ENCODE measurements at regions not wholly inside any gene's neighbourhood (a gene's known extent, or its start where the extent isn't known, plus 50 kb on each side); places are given as distances from the start of the nearest gene placed in this dataset.
"Not testable (repeated sequence)": the region's sequence is repeated elsewhere in the genome, so short reads cannot be mapped to it uniquely, and the experiment has no call there.

DNA sequence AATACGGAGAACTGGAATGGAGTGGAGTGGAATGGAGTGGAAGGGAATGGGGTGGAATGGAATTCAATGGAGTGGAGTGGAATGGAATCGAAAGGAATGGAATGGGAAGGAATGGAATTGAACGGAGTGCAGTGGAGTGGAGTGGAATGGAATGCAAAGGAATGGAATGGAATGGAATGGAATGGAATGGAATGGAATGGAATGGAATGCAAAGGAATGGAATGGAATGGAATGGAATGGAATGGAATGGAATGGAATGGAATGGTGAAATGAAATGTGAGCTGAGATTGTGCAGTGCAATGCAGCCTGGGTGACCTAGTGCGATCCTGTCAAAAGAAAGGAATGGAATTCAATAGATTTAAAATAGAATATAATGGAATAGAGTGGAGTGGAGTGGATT, 357.3 kb upstream of the WSB1 start:
- DNase-seq (ENCODE audit: low read depth) = not testable (repeated sequence)

DNA sequence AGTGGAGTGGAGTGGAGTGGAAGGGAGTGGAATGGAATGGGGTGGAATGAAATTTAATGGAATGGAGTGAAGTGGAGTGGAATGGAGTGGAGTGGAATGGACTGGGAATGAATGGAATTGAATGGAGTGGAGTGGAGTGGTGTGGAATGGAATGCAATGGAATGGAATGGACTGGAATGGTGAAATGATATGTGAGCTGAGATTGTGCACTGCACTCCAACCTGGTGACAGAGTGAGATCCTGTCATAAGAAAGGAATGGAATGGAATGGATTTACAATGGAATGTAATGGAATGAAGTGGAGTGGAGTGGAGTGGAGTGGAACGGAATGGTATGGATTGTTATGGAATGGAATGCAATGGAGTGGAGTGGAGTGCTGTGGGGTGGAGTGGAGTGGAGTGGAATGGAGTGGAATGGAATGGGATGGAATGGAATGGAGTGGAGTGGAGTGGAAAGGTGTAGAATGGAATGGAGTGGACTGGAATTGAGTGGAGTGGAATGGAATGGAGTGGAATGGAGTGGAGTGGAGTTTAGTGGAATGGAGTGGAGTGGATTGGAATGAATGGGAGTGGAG, 356.1 kb upstream of the WSB1 start:
- DNase-seq (ENCODE audit: low read depth) = not testable (repeated sequence)

DNA sequence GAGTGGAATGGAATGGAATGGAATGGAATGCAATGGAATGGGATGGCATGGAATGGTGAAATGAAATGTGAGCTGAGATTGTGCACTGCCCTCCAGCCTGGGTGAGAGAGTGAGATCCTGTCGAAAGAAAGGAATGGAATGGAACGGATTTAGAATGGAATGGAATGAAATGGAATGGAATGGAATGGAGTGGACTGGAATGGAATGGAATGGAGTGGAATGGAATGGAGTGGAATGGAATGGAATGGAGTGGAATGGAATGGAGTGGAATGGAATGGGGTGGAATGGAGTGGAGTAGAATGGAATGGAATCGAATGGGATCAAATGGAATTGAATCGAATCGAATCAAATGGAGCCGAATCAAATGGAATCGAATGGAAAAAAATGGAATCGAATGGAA, 354.2 kb upstream of the WSB1 start:
- DNase-seq (ENCODE audit: low read depth) = not testable (repeated sequence)

DNA sequence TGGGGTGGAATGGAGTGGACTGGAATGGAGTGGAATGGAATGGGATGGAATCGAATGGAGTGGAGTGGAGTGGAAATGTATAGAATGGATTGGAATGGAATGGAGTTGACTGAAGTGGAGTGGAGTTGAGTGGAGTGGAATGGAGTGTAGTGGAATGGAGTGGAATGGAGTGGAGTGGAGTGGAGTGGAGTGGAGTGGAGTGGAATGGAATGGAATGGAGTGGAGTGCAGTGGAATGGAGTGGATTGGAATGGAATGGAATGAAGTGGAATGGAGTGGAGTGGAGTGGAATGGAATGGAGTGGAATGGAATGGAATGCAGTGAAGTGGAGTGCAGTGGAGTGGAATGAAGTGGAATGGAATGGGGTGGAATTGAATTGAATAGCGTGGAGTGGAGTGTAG, 353.3 kb upstream of the WSB1 start:
- not testable (repeated sequence) for DNase-seq (ENCODE audit: low read depth)

DNA sequence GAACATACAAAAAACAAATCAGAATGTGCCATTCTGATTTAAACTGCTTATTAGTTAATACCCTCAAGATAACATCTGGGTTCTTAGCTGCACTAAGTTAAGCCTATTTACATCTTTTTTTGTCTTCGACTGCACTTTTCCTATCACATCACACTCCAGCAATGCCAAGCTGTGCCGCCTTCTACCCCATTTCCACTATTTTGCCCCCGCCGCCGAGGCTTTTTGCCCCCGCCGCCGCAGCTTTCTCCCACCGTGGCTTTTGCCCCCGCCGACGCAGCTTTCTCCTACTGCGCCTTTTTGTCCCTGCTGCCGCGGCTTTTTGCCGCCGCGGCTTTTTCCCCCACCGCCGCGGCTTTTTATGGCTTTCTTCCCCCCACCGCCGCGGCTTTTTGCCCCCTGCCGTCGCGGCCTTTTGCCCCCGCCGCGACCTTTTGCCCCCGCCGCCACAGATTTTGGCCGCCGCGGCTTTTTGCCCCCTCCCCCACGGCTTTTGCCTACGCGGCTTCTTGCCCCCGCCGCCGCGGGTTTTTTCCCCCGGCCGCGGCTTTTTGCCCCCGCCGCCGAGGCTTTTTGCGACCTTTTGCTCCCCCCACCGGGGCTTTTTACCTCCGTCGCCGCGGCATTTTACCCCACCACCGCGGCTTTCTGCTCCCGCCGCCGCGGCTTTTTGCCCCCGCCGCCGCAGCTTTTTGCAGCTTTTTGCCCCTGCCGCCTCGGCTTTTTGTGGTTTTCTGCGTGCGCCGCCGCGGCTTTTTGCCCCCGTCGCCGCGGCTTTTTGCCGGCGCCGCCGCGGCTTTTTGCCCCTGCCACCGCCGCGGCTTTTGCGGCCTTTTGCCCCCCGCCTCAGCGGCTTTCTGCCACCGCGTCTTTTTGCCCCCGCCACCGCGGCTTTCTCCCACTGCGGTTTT, 331.4 kb upstream of the WSB1 start:
- no peak for DNase-seq (ENCODE audit: low read depth)

DNA sequence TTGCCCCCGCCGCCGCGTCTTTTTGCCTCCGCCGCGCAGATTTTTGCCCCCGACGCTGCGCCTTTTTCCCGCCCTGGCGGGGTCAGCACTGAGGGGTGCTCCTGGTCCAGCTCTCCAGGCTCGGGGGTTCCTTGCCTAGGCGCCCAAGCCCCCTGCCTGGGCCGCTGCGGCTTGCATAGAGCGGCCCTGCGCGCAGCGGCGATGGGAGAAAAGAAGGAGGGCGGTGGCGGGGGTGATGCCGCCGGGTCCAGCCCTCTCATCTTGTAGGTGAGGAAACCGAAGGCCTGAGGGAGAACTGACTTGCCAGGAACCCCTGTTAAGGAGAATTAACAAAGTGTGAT, 330.8 kb upstream of the WSB1 start:
- DNase-seq (ENCODE audit: low read depth) = no peak

DNA sequence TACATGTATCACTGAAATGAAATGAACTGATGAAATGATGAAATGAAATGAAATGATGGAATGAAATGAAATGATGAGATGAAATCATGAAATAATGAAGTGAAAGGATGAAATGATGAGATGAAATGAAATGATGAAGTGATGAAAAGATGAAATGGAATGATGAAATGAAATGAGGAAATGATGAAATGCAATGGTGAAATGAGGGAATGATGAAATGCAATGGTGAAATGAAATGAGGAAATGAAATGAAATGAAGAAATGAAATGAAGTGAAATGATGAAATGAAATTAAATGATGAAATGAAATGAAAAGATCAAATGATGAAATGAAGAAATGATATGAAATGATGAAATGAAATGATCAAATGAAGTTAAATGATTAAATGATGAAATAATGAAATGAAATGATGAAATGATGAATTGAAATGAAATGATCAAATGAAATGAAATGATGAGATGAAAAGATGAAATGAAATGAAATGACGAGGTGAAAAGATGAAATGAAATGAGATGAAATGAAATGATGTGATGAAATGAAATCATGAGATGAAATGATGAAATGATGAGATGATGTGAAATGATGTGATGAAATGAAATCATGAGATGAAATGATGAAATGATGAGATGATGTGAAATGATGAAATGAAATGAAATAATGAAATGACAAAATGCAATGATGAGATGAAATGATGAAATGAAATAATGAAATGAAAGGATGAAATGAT, 327.9 kb upstream of the WSB1 start:
- not testable (repeated sequence) for DNase-seq (ENCODE audit: low read depth)

DNA sequence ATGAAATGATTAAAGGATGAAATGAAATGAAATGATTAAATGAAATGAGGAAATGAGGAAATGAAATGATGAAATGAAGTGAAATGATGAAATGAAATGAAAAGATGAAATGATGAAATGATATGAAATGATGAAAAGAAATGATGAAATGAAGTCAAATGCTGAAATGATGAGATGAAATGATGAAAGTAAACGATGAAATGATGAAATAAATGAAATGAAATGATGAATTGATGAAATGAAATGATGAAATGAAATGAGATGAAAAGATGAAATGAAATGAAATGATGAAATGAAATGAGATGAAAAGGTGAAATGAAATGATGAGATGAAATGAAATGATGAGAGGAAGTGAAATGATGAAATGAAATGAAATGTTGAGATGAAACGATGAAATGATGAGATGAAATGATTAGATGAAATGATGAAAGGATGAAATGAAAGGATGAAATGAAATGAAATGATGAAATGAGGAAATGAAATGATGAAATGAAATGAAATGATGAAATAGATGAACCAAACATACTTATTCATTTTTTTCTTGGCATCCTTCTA, 327.2 kb upstream of the WSB1 start:
- not testable (repeated sequence) for DNase-seq (ENCODE audit: low read depth)

DNA sequence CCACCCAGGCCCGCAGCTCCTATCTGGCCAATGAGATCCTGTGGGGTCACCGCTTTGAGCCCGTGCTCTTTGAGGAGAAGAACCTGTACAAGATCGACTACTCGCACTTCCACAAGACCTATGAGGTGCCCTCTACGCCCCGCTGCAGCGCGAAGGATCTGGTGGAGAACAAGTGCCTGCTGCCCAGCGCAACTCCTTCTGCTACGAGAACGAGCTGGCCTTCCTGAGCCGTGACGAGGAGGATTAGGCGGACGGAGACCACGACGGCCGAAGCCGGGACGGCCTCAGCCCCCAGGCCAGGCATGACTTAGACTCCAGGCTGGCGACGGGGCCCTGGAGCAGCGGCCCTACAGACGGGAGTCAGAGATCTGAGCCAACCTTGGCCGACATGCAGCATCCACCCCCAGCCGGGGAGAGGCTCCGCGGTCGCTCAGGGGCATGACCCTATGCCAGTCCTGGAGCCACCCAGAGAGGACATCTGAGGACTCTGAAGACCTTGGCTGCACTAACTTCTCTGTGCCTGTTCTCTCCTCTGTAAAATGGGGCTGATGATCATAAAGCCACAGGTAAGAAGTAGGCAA, 312.0 kb upstream of the WSB1 start:
- not testable (repeated sequence) for DNase-seq (ENCODE audit: low read depth)

DNA sequence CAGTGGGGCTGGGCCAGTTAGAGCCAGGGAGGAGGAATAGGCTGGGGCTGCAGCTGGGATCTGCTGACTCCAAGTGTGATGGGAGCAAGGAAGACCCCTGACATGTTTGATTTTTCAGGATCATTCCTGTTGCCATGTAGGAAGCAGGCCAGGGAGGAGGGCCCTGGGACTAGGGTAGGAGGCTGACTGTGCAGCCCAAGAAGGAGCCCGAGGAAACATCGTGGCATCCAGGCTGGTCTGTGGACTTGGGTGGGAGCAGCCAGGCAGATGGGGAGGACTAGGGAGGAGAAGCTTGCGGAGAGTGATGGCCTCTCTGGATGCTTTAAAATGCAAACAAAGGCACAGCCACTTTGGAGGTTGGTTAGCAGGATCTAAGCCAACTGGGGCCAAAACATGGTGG, 311.4 kb upstream of the WSB1 start:
- not testable (repeated sequence) for DNase-seq (ENCODE audit: low read depth)

DNA sequence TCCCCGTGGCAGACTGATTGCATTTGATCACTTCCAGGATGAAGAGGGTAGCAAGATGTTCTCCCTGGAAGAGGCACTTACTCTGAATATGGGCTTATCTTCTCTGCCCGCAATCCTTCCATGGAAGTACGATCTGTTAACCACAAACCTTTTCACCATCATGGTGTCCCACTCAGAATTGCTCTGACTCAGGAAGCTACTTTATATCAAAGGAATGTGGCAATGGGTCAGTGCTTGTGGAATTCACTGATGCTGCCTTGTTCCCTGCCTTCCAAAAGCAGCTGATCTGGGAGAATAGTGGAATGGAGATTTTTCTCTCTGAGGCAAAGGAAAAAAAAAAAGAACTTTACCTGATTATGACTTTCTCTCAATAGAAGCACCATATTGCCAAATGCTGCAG, 306.1 kb upstream of the WSB1 start:
- not testable (repeated sequence) for DNase-seq (ENCODE audit: low read depth)

DNA sequence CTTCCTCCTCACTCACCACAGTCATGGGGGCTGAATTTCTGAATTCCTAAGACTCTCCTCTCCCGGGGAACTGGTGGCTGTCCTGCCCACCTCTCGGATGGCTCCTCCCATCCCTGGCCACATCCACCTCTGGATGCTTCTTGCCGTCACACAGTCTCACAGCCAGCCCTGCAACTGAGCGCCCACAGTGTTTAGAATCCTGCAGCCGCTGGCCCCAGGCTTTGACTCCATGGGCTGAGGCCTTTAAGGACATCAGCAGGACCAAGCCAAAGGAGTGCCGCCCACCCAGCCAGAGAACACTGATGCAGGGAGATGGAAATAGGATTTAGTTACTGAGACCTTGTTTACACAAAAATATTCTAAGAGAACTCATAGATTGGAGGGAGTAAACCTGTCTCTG, 299.3 kb upstream of the WSB1 start:
- not testable (repeated sequence) for DNase-seq (ENCODE audit: low read depth)

DNA sequence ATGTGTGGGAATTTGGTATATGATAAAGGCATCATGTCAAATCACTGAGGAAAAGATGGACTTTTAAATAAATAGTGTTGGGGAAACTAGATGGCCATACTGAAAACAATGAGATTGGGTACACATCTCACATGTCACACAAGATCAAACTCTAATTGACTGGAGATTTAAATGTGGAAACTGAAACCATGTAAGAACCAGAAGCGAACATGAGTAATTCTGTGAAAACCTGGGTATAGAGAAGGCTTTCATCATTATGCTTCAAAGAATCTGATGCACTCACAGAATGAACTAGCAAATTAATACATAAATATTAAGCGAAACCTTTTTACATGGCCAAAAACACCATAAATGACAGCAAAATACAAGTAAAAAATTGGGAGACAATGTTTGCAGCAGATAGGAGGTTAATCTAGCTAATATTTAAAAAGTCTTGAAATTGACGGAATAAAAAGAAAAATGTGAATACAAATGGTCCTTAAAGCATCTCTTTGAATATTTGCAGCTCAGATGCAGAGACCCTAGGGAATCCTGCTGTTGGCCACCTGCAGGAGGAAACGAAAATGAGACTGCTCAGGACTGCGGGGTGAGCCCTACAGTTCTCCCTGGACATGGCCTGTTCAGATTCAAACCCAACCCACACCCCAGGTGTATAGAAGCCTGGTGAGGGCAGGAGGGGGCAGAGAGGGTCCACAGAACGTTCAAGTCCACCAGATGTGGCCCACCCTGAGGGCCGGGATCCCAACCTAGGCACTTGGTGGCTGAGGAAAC, 297.6 kb upstream of the WSB1 start:
- DNase-seq (ENCODE audit: low read depth) = not testable (repeated sequence)

DNA sequence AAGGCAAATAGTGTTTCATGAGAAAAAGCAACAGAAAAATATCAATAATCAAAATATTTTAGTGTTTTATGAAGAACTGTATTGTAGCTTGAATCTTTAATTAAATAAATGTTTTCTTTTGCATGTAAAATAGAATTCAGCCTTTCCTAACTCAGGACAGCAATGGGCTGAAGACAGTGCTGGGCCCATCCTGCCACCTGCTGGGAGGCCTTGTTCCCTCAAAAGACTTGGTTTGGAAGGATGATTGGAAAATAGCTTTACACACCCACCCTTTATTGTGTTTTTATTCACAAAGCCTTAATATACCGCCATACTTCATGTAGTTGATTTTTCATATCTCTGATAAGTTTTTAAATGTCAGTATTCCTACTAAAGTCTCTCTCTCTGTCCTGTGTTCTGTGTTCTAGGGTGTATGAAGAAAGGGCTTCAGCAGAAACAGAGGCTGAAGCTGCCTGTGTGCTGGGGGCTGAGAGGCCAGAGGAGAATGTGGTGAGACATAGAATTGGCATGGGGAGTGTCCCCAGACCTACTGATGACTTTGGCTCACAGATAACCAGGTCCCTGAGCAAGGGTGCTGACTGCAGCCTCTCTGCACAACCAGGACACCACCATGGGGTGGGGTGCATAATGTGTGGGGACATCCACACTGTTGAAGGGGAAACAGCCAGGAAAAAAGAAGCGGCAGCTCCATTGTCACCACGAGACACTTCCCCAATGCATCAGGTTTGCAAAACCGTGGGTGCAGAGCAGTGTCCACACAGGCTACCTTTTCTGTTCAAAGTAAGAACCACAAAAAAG, 286.0 kb upstream of the WSB1 start:
- not testable (repeated sequence) for DNase-seq (ENCODE audit: low read depth)

DNA sequence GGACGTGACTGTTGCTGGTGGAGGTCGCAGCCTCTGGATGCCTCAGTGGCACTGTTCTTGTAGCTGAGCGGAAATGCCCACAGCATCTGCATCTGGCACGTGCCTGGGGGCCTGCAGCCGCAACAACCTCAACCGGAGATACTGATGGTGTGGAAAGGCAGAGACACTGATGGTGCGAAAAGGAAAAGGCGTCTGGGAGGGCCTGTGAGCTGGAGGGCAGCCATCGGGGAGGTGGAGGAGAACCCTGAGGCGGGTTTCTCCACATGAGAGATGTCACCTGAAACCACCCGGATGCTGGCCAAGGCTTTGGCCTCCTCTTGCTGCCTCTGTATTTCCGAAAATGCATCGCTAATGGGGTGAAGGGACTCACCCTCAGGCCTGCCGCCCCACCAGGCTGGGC, 284.8 kb upstream of the WSB1 start:
- no peak for DNase-seq (ENCODE audit: low read depth)

DNA sequence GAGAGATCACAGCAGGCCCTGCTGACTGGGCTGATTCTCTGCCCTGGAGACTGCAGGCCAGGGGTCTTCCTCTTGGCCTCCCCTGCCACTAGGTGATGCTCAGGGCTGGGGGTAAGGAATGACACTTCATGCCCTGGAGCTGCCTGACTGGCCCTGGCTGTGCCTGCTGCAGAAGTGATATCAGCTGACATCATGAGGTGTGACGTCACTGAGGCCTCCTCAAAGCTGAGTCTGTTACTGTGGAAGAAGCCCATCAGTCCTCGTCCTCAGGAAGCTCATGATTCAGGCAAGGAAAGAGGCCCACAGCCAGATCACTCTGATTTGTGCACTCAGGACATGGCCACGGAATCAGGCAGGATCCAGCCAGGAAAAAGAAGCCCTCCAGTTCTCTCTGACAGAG, 283.8 kb upstream of the WSB1 start:
- DNase-seq (ENCODE audit: low read depth) = not testable (repeated sequence)

DNA sequence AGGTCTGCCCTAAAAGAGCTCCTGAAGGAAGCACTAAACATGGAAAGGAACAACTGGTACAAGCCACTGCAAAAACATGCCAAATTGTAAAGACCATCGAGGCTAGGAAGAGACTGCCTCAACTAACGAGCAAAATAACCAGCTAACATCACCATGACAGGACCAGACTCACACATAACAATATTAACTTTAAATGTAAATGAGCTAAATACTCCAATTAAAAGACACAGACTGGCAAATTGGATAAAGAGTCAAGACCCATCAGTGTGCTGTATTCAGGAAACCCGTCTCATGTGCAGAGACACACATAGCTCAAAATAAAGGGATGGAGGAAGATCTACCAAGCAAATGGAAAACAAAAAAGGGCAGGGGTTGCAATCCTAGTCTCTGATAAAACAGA, 263.4 kb upstream of the WSB1 start:
- DNase-seq (ENCODE audit: low read depth) = not testable (repeated sequence)

DNA sequence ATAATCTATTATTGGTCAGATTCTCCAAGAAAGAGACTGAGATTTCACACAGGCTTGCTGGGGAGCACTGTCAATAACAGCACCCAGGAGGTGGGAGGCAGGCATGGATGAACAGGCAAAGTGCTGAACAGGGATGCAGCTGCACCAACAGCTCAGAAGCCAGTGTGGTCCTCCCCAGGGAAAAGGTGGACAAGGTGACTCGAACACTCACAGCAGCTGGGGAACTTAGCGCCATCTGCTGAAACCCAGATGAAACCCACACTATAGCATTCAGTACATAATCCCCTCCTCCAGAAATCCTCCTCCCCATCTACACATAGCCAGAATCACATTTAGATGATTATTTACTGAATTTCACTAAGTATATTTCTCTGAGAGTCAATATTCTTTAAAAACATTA, 255.2 kb upstream of the WSB1 start:
- DNase-seq (ENCODE audit: low read depth) = no peak

DNA sequence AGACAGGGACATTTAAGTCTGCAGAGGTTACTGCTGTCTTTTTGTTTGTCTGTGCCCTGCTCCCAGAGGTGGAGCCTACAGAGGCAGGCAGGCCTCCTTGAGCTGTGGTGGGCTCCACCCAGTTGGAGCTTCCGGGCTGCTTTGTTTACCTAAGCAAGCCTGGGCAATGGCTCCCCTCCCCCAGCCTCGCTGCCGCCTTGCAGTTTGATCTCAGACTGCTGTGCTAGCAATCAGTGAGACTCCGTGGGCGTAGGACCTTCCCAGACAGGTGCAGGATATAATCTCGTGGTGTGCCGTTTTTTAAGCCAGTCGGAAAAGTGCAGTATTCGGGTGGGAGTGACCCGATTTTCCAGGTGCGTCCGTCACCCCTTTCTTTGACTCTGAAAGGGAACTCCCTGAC, 248.9 kb upstream of the WSB1 start:
- DNase-seq (ENCODE audit: low read depth) = not testable (repeated sequence)

DNA sequence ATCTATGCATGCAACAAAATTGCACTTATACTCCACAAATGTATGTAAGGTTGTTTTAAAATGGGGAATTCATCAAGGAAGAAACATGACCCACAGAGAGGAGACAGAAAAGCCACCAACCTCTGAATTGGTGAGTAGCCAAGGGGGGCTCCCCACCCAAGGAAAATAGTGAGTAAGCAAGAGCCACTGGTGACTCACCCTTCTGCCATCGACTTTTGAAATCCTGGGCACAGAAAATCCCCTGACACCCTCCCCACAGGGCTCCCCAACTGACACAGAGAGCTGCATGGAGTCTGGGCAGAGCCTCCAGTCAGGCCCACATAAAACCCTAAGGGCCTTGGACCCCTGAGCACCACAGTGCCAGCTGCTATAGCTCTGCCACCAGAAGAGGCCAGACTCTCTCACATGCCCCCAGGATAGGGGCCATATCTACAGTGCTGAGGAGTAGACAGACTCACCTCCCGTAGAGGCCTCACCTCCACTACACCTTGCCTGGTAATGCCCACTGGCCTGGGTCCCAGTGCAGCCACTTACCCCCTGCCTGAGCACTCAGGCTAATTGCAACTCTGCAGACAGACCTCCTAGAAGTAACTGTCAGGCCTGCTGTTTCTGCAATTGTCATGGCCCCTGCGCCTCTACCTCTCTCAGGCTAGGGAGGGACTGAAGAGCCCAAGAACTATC, 244.7 kb upstream of the WSB1 start:
- DNase-seq (ENCODE audit: low read depth) = no peak

Measured in EH (cell line).